Sigmoid colon (tissue), 3 donors: ENCODE measurements at regions not wholly inside any gene's neighbourhood (a gene's known extent, or its start where the extent isn't known, plus 50 kb on each side); places are given as distances from the start of the nearest gene placed in this dataset.

Experiments used
- CTCF ChIP-seq, 4 experiments: fragments of 450-650 bp in 3 of 4; fragments of 200-600 bp in 1 of 4; IDR thresholded peaks; one replicate each; pipeline ENCODE4 v1.5.1; 2016 to 2019; ENCODE audit warnings: antibody characterized with exemption in 4 of 4, mild to moderate bottlenecking in 3 of 4, moderate library complexity in 2 of 4
- POLR2A ChIP-seq, 2 donors: fragments of 450-650 bp; IDR thresholded peaks; one replicate each; pipeline ENCODE4 v1.6.1; 2016; ENCODE audit warnings: antibody characterized with exemption in 2 of 2, mild to moderate bottlenecking in 2 of 2, moderate library complexity in 2 of 2

- TF ChIP-seq CTCF (IDR thresholded peaks at IDR 0.05) (no peak), POLR2A (IDR thresholded peaks at IDR 0.05) (no peak)
Measured at GRCh38 chr6:80440496-80441115, 334.1 kb downstream of the BCKDHB start.
